GM19023 (cell line): ENCODE measurements at regions not wholly inside any gene's neighbourhood (a gene's known extent, or its start where the extent isn't known, plus 50 kb on each side); places are given as distances from the start of the nearest gene placed in this dataset.

Experiments used
- ATAC-seq: cut with Tn5 transposase; IDR thresholded peaks from one replicate; pipeline ENCODE4 v1.9.1; 2021; ENCODE audit warnings: mild to moderate bottlenecking, moderate library complexity; ENCODE audit not compliant: unreplicated experiment

DNA sequence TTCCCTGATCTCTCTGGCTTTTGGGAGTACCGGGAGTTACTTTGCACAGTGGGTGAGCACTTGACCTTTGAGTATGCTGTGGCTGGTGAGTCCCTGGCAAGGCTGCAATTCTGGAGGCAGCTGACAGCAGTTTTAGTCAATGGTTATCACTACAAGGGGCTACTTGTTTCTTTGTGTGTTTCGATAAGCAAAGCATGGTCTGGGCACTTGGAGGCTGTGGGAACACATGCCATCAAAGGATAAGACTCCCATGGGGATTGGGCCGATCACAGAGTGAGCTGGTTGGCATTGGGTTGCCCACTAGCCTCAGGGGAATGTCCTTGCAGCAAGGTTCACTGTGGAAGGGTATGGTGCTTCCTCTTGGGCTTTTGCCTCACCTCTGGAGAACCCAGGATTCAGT lies 208.2 kb downstream of the SNX13 start:
- ATAC-seq = no peak
